ENCODE measurements at regions not wholly inside any gene's neighbourhood (a gene's known extent, or its start where the extent isn't known, plus 50 kb on each side); places are given as distances from the start of the nearest gene placed in this dataset.

- no peak for DNase-seq
- Histone ChIP-seq H3K4me1 (no peaks in the 10 kb centered on the region), H3K9me3 (no peaks in the 10 kb centered on the region), H3K4me3 (no peak overlapping the region), H3K27ac (no peak overlapping the region), H3K27me3 (no peaks in the 10 kb centered on the region), H3K36me3 (no peaks in the 10 kb centered on the region)
- no peak for TF ChIP-seq CTCF (IDR thresholded peaks at IDR 0.05)
- intact Hi-C loops (cut with DNase I; ENCODE audit: low total_unique reads): no loop called here
Observed at GRCh38 chr4:71201057-71201456, 137.8 kb upstream of the SLC4A4 start.

GRCh38 chr4:71201817-71202576 lies 136.8 kb upstream of the SLC4A4 start:
- H3K4me1 ChIP-seq: no peaks in the 10 kb centered on the region
- intact Hi-C loops (cut with DNase I; ENCODE audit: low total_unique reads): no loop called here
- H3K27me3 ChIP-seq: no peaks in the 10 kb centered on the region
- H3K27ac ChIP-seq: no peak overlapping the region
- no peak overlapping the region for H3K4me3 ChIP-seq
- TF ChIP-seq CTCF (IDR thresholded peaks at IDR 0.05): no peak
- DNase-seq: no peak
- H3K9me3 ChIP-seq: no peaks in the 10 kb centered on the region
- H3K36me3 ChIP-seq: no peaks in the 10 kb centered on the region

- Histone ChIP-seq H3K4me3 (no peak overlapping the region), H3K9me3 (no peaks in the 10 kb centered on the region), H3K4me1 (no peaks in the 10 kb centered on the region), H3K27ac (no peak overlapping the region), H3K27me3 (no peaks in the 10 kb centered on the region), H3K36me3 (no peaks in the 10 kb centered on the region)
- no peak for DNase-seq
- intact Hi-C loops (cut with DNase I; ENCODE audit: low total_unique reads): no loop called here
- no peak for TF ChIP-seq CTCF (IDR thresholded peaks at IDR 0.05)
Observed at GRCh38 chr4:71202705-71203104, 136.1 kb upstream of the SLC4A4 start.

- DNase-seq: no peak
- Histone ChIP-seq H3K36me3 (no peaks in the 10 kb centered on the region), H3K4me3 (no peak overlapping the region), H3K9me3 (no peaks in the 10 kb centered on the region), H3K27me3 (no peaks in the 10 kb centered on the region), H3K27ac (no peak overlapping the region), H3K4me1 (peaks cover 0 to 6% (median 0%) of the 10 kb centered on the region in 4 donors)
- no peak for TF ChIP-seq CTCF (IDR thresholded peaks at IDR 0.05)
- intact Hi-C loops (cut with DNase I; ENCODE audit: low total_unique reads): no loop called here
Observed at GRCh38 chr4:71204056-71204455, 134.8 kb upstream of the SLC4A4 start.

- no peak for TF ChIP-seq CTCF (IDR thresholded peaks at IDR 0.05)
- Histone ChIP-seq H3K36me3 (no peaks in the 10 kb centered on the region), H3K9me3 (no peaks in the 10 kb centered on the region), H3K4me3 (no peak overlapping the region), H3K27ac (no peak overlapping the region), H3K27me3 (no peaks in the 10 kb centered on the region), H3K4me1 (peaks cover 0 to 26% (median 2%) of the 10 kb centered on the region in 4 donors)
- DNase-seq: no peak
- intact Hi-C loops (cut with DNase I; ENCODE audit: low total_unique reads): no loop called here
Observed at GRCh38 chr4:71206763-71207162, 132.1 kb upstream of the SLC4A4 start.
